HL-60 (cell line): ENCODE measurements at regions not wholly inside any gene's neighbourhood (a gene's known extent, or its start where the extent isn't known, plus 50 kb on each side); places are given as distances from the start of the nearest gene placed in this dataset.

Experiments
- DNase-seq, 2 experiments: peaks; one replicate each; pipeline ENCODE4 v3.0.0-alpha.2; 2010 to 2020; ENCODE audit warnings: low read depth in 1 of 2, low spot score in 1 of 2
- H3K27ac ChIP-seq: fragments of 250-450 bp; sonication (Bioruptor Pico); replicated peaks from 2 replicates; pipeline ENCODE4 v1.5.1; 2020; ENCODE audit warnings: mild to moderate bottlenecking, moderate library complexity
- H3K27me3 ChIP-seq: fragments of 250-450 bp; sonication (Bioruptor Pico); 2 replicates; pipeline ENCODE4 v1.5.1; 2021; ENCODE audit warnings: mild to moderate bottlenecking, moderate library complexity; ENCODE audit not compliant: insufficient read depth, poor library complexity, severe bottlenecking
- H3K4me3 ChIP-seq: replicated peaks from 2 replicates; pipeline ENCODE4 v1.5.1; 2011; ENCODE audit warnings: mild to moderate bottlenecking, control low read depth, low read length; ENCODE audit not compliant: insufficient read depth
- CTCF ChIP-seq: IDR thresholded peaks from one replicate; pipeline ENCODE4 v1.5.1; 2011; ENCODE audit warnings: low read length, control low read depth, inconsistent platforms; ENCODE audit not compliant: insufficient read depth
- GABPA ChIP-seq: IDR thresholded peaks from 2 replicates; pipeline ENCODE4 v1.6.1; 2012; ENCODE audit warnings: low read depth
- POLR2AphosphoS5 ChIP-seq: IDR thresholded peaks from 2 replicates; pipeline ENCODE4 v1.6.1; 2012; ENCODE audit warnings: low read depth
- REST ChIP-seq: IDR thresholded peaks from 2 replicates; pipeline ENCODE4 v1.6.1; 2012; ENCODE audit warnings: low read depth; ENCODE audit not compliant: insufficient replicate concordance
- SPI1 ChIP-seq: IDR thresholded peaks from 2 replicates; pipeline ENCODE4 v1.6.1; 2012; ENCODE audit warnings: low read depth, mild to moderate bottlenecking, borderline replicate concordance

- no peak overlapping the region for H3K4me3 ChIP-seq
- DNase-seq = no peak
- H3K27ac ChIP-seq = no peak overlapping the region
- TF ChIP-seq CTCF = no peak
- TF ChIP-seq POLR2AphosphoS5 = no peak
- TF ChIP-seq GABPA = no peak
- TF ChIP-seq REST = no peak
- no peak for TF ChIP-seq SPI1
- H3K27me3 ChIP-seq = no peaks in the 10 kb centered on the region
Observed at GRCh38 chr4:83961575-83961974, 425.7 kb downstream of the GPAT3 start.

GRCh38 chr4:83959160-83959559 is 423.3 kb downstream of the GPAT3 start:
- no peak for TF ChIP-seq GABPA
- TF ChIP-seq REST = no peak
- no peak for TF ChIP-seq CTCF
- no peak for TF ChIP-seq POLR2AphosphoS5
- no peak for TF ChIP-seq SPI1
- DNase-seq = no peak
- Histone ChIP-seq H3K27ac (no peak overlapping the region), H3K27me3 (no peaks in the 10 kb centered on the region), H3K4me3 (no peak overlapping the region)

GRCh38 chr4:83947830-83948193 is 411.9 kb downstream of the GPAT3 start:
- DNase-seq = no peak
- H3K27ac ChIP-seq = no peak overlapping the region
- H3K4me3 ChIP-seq = no peak overlapping the region
- TF ChIP-seq CTCF = no peak
- TF ChIP-seq POLR2AphosphoS5 = no peak
- no peak for TF ChIP-seq SPI1
- TF ChIP-seq REST = no peak
- no peak for TF ChIP-seq GABPA
- no peaks in the 10 kb centered on the region for H3K27me3 ChIP-seq
